ENCODE measurements at regions not wholly inside any gene's neighbourhood (a gene's known extent, or its start where the extent isn't known, plus 50 kb on each side); places are given as distances from the start of the nearest gene placed in this dataset.

DNA sequence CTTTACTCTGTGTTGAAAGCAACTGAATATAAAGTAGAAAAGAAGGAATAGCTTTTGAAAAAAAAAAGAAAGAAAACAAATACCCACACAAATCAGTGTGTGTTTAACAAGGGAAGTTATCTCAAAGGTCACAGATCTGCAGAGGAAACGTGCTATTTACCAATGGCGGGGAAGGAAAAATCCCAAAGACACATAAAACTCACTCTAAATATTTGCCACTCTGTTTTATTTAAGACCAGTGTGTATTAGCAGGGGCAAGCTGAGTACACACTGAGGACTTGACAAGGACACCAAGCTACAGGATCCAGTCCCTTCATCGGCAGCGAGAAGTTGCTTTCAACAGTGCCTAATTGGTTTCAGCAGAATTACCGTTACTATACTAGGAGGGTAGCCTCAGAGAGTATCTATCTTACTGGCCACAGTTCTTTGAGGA is 252.5 kb downstream of the DEPDC1B start (continued):
- TF ChIP-seq JUNB (CRISPR knock-in tag; IDR thresholded peaks at IDR 0.05; ENCODE audit: borderline replicate concordance): no peak
- TF ChIP-seq, protein P1, sequence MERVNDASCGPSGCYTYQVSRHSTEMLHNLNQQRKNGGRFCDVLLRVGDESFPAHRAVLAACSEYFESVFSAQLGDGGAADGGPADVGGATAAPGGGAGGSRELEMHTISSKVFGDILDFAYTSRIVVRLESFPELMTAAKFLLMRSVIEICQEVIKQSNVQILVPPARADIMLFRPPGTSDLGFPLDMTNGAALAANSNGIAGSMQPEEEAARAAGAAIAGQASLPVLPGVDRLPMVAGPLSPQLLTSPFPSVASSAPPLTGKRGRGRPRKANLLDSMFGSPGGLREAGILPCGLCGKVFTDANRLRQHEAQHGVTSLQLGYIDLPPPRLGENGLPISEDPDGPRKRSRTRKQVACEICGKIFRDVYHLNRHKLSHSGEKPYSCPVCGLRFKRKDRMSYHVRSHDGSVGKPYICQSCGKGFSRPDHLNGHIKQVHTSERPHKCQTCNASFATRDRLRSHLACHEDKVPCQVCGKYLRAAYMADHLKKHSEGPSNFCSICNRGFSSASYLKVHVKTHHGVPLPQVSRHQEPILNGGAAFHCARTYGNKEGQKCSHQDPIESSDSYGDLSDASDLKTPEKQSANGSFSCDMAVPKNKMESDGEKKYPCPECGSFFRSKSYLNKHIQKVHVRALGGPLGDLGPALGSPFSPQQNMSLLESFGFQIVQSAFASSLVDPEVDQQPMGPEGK (CRISPR knock-in tag; IDR thresholded peaks at IDR 0.05): peak; percentile 77
- TF ChIP-seq, protein P2, sequence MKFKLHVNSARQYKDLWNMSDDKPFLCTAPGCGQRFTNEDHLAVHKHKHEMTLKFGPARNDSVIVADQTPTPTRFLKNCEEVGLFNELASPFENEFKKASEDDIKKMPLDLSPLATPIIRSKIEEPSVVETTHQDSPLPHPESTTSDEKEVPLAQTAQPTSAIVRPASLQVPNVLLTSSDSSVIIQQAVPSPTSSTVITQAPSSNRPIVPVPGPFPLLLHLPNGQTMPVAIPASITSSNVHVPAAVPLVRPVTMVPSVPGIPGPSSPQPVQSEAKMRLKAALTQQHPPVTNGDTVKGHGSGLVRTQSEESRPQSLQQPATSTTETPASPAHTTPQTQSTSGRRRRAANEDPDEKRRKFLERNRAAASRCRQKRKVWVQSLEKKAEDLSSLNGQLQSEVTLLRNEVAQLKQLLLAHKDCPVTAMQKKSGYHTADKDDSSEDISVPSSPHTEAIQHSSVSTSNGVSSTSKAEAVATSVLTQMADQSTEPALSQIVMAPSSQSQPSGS (CRISPR knock-in tag; IDR thresholded peaks at IDR 0.05): peak; percentile 89
- TF ChIP-seq MIER2 (CRISPR knock-in tag; IDR thresholded peaks at IDR 0.05): peak; percentile 70; the same call in 1 of the 2 replicates
- no peak for TF ChIP-seq ZNF496 (CRISPR knock-in tag; IDR thresholded peaks at IDR 0.05; ENCODE audit: insufficient replicate concordance)
- TF ChIP-seq, protein P3, sequence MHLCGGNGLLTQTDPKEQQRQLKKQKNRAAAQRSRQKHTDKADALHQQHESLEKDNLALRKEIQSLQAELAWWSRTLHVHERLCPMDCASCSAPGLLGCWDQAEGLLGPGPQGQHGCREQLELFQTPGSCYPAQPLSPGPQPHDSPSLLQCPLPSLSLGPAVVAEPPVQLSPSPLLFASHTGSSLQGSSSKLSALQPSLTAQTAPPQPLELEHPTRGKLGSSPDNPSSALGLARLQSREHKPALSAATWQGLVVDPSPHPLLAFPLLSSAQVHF (CRISPR knock-in tag; IDR thresholded peaks at IDR 0.05): no peak
- TF ChIP-seq KLF13 (CRISPR knock-in tag; IDR thresholded peaks at IDR 0.05): no peak
- no peak for TF ChIP-seq SYNCRIP (IDR thresholded peaks at IDR 0.05; ENCODE audit: insufficient read depth, low read depth, low read length)
- TF ChIP-seq ZNF589 (CRISPR knock-in tag; conservative IDR thresholded peaks at IDR 0.05): no peak
- TF ChIP-seq HNF4G (IDR thresholded peaks at IDR 0.05; ENCODE audit: borderline replicate concordance, low read depth, low read length): peak; percentile 89
- TF ChIP-seq HNF4G (CRISPR knock-in tag; IDR thresholded peaks at IDR 0.05; ENCODE audit: borderline replicate concordance, low read depth): peak; percentile 72; the same call in 1 of the 2 replicates
- no peak for TF ChIP-seq ZNF3 (CRISPR knock-in tag; IDR thresholded peaks at IDR 0.05)
- no peak for TF ChIP-seq RBM39 (IDR thresholded peaks at IDR 0.05; ENCODE audit: low read depth, low read length, poor library complexity, severe bottlenecking)
- TF ChIP-seq ZNF160 (CRISPR knock-in tag; IDR thresholded peaks at IDR 0.05): peak; percentile 20; the same call in 1 of the 2 replicates
- TF ChIP-seq, protein P4, sequence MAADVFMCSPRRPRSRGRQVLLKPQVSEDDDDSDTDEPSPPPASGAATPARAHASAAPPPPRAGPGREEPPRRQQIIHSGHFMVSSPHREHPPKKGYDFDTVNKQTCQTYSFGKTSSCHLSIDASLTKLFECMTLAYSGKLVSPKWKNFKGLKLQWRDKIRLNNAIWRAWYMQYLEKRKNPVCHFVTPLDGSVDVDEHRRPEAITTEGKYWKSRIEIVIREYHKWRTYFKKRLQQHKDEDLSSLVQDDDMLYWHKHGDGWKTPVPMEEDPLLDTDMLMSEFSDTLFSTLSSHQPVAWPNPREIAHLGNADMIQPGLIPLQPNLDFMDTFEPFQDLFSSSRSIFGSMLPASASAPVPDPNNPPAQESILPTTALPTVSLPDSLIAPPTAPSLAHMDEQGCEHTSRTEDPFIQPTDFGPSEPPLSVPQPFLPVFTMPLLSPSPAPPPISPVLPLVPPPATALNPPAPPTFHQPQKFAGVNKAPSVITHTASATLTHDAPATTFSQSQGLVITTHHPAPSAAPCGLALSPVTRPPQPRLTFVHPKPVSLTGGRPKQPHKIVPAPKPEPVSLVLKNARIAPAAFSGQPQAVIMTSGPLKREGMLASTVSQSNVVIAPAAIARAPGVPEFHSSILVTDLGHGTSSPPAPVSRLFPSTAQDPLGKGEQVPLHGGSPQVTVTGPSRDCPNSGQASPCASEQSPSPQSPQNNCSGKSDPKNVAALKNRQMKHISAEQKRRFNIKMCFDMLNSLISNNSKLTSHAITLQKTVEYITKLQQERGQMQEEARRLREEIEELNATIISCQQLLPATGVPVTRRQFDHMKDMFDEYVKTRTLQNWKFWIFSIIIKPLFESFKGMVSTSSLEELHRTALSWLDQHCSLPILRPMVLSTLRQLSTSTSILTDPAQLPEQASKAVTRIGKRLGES (CRISPR knock-in tag; IDR thresholded peaks at IDR 0.05; ENCODE audit: borderline replicate concordance): no peak
- 0 out of 2 replicates have a peak, but pooled peaks have one; percentile 39 for TF ChIP-seq STAG1 (CRISPR knock-in tag; IDR thresholded peaks at IDR 0.05)
- TF ChIP-seq ZNF878 (CRISPR knock-in tag; IDR thresholded peaks at IDR 0.05): peak; percentile 78; the same call in 1 of the 2 replicates
- peak; percentile 79 for TF ChIP-seq PHF5A (CRISPR knock-in tag; IDR thresholded peaks at IDR 0.05; ENCODE audit: low read depth, unreplicated experiment)
- peak; percentile 59; the same call in 1 of the 2 replicates for TF ChIP-seq NR2C2 (CRISPR knock-in tag; IDR thresholded peaks at IDR 0.05; ENCODE audit: borderline replicate concordance)
- TF ChIP-seq ZNF644 (CRISPR knock-in tag; IDR thresholded peaks at IDR 0.05; ENCODE audit: low read depth): peak; percentile 64; the same call in 1 of the 2 replicates
